WTC11 (cell line): ENCODE measurements at regions not wholly inside any gene's neighbourhood (a gene's known extent, or its start where the extent isn't known, plus 50 kb on each side); places are given as distances from the start of the nearest gene placed in this dataset.

Experiments used
- ATAC-seq: fragments of 200-7000 bp; cut with Tn5 transposase; 2 replicates; pipeline ENCODE4 v1.10.0; 2021; ENCODE audit warnings: mild to moderate bottlenecking, moderate library complexity
- CTCF ChIA-PET: fragments of 300-600 bp; sonication (Branson Sonifier 250); formaldehyde crosslinking; loops from one replicate; lab custom pipeline; 2021; ENCODE audit warnings: antibody characterized with exemption; lab: Charles Lee
- POLR2A ChIA-PET: fragments of 350-600 bp; sonication (Branson Sonifier 250); formaldehyde crosslinking; loops from one replicate; lab custom pipeline; 2021; ENCODE audit warnings: antibody characterized with exemption; lab: Charles Lee
- DNase-seq: peaks from one replicate; pipeline ENCODE4 v3.0.0; 2021; ENCODE audit warnings: low spot score
- H3K27ac Mint-ChIP-seq: 2 replicates; pipeline ENCODE4 v1.8.0; 2021; ENCODE audit warnings: mixed read lengths
- H3K27me3 Mint-ChIP-seq: 2 replicates; pipeline ENCODE4 v1.8.0; 2021; ENCODE audit warnings: low read depth, mild to moderate bottlenecking, moderate library complexity, mixed read lengths
- H3K36me3 Mint-ChIP-seq: 2 replicates; pipeline ENCODE4 v1.8.0; 2021; ENCODE audit warnings: mixed read lengths
- H3K4me1 Mint-ChIP-seq: 2 replicates; pipeline ENCODE4 v1.8.0; 2022; ENCODE audit warnings: mixed read lengths
- H3K4me3 Mint-ChIP-seq: 2 replicates; pipeline ENCODE4 v1.8.0; 2021; ENCODE audit warnings: mild to moderate bottlenecking, moderate library complexity, mixed read lengths
- H3K9me3 Mint-ChIP-seq: 2 replicates; pipeline ENCODE4 v1.8.0; 2021; ENCODE audit warnings: mixed read lengths
- CTCF ChIP-seq: fragments of 200-600 bp; IDR thresholded peaks from 2 replicates; pipeline ENCODE4 v1.8.0; 2022; ENCODE audit warnings: antibody characterized with exemption
- E2F4 ChIP-seq: sonication (generic); formaldehyde crosslinking; IDR thresholded peaks from 2 replicates; pipeline ENCODE4 v1.8.1; 2022; ENCODE audit warnings: low read depth, mild to moderate bottlenecking, moderate library complexity, missing genetic modification reagents, borderline replicate concordance
- ESRRA ChIP-seq: sonication (generic); formaldehyde crosslinking; IDR thresholded peaks from 2 replicates; pipeline ENCODE4 v1.8.1; 2022; ENCODE audit warnings: mild to moderate bottlenecking, missing genetic modification reagents, borderline replicate concordance
- ETV6 ChIP-seq: sonication (generic); formaldehyde crosslinking; IDR thresholded peaks from 2 replicates; pipeline ENCODE4 v1.8.1; 2022; ENCODE audit warnings: mild to moderate bottlenecking, missing genetic modification reagents
- FOXK1 ChIP-seq: sonication (generic); formaldehyde crosslinking; IDR thresholded peaks from 2 replicates; pipeline ENCODE4 v1.8.0; 2022; ENCODE audit warnings: mild to moderate bottlenecking, moderate library complexity, missing genetic modification reagents
- FOXP4 ChIP-seq: sonication (generic); formaldehyde crosslinking; IDR thresholded peaks from 2 replicates; pipeline ENCODE4 v1.8.0; 2022; ENCODE audit warnings: mild to moderate bottlenecking, missing genetic modification reagents
- GABPB1 ChIP-seq: sonication (generic); formaldehyde crosslinking; IDR thresholded peaks from 2 replicates; pipeline ENCODE4 v1.8.1; 2023; ENCODE audit warnings: mild to moderate bottlenecking, missing genetic modification reagents
- JAZF1 ChIP-seq: fragments of 250-450 bp; sonication (Bioruptor Pico); IDR thresholded peaks from 2 replicates; pipeline ENCODE4 v1.9.0; 2021; ENCODE audit warnings: moderate library complexity, mild to moderate bottlenecking, inconsistent platforms
- JUN ChIP-seq: sonication (generic); formaldehyde crosslinking; IDR thresholded peaks from 2 replicates; pipeline ENCODE4 v1.8.0; 2023; ENCODE audit warnings: mild to moderate bottlenecking, missing genetic modification reagents
- NFE2L1 ChIP-seq: sonication (generic); formaldehyde crosslinking; IDR thresholded peaks from 2 replicates; pipeline ENCODE4 v1.8.1; 2023; ENCODE audit warnings: missing genetic modification reagents
- SMAD4 ChIP-seq: sonication (generic); formaldehyde crosslinking; IDR thresholded peaks from 2 replicates; pipeline ENCODE4 v1.8.0; 2022; ENCODE audit warnings: mild to moderate bottlenecking, missing genetic modification reagents
- TEAD4 ChIP-seq: sonication (generic); formaldehyde crosslinking; IDR thresholded peaks from 2 replicates; pipeline ENCODE4 v1.8.0; 2022; ENCODE audit warnings: mild to moderate bottlenecking, missing genetic modification reagents
- ZNF232 ChIP-seq: sonication (generic); formaldehyde crosslinking; IDR thresholded peaks from 2 replicates; pipeline ENCODE4 v1.8.0; 2022; ENCODE audit warnings: mild to moderate bottlenecking, missing genetic modification reagents
- ZNF263 ChIP-seq: sonication (generic); formaldehyde crosslinking; IDR thresholded peaks from 2 replicates; pipeline ENCODE4 v1.8.1; 2022; ENCODE audit warnings: low read depth, mild to moderate bottlenecking, moderate library complexity, missing genetic modification reagents
- ZNF425 ChIP-seq: fragments of 250-450 bp; sonication (Bioruptor Pico); conservative IDR thresholded peaks from 2 replicates; pipeline ENCODE4 v1.9.0; 2021; ENCODE audit warnings: mild to moderate bottlenecking
- TF ChIP-seq, protein P1 (sequence below): sonication (generic); formaldehyde crosslinking; IDR thresholded peaks from 2 replicates; pipeline ENCODE4 v1.8.1; 2022; ENCODE audit warnings: missing genetic modification reagents, borderline replicate concordance
- TF ChIP-seq, protein P2 (sequence below): fragments of 250-450 bp; sonication (Bioruptor Pico); IDR thresholded peaks from 2 replicates; pipeline ENCODE4 v1.9.0; 2021; ENCODE audit warnings: mild to moderate bottlenecking
- TF ChIP-seq, protein P3 (sequence below): sonication (generic); formaldehyde crosslinking; IDR thresholded peaks from 2 replicates; pipeline ENCODE4 v1.8.1; 2023; ENCODE audit warnings: mild to moderate bottlenecking, missing genetic modification reagents, borderline replicate concordance
- TF ChIP-seq, protein P4 (sequence below): sonication (generic); formaldehyde crosslinking; IDR thresholded peaks from 2 replicates; pipeline ENCODE4 v1.8.0; 2023; ENCODE audit warnings: missing genetic modification reagents, mild to moderate bottlenecking, borderline replicate concordance

GRCh38 chrX:39938466-39938865, 159.3 kb downstream of the BCOR start:
- Mint-ChIP-seq H3K36me3 (no peaks in the 10 kb centered on the region), H3K27me3 (peaks cover 3% of the 10 kb centered on the region; the same call in 1 of the 2 replicates), H3K27ac (no peak overlapping the region), H3K9me3 (no peaks in the 10 kb centered on the region), H3K4me1 (peaks cover 12% of the 10 kb centered on the region), H3K4me3 (no peak overlapping the region)
- POLR2A ChIA-PET = no interaction called here
- CTCF ChIA-PET = no interaction called here
- no peak for TF ChIP-seq GABPB1 (CRISPR knock-in tag)
- no peak for TF ChIP-seq JUN (CRISPR knock-in tag)
- no peak for TF ChIP-seq FOXP4
- no peak for TF ChIP-seq ZNF263 (CRISPR knock-in tag)
- no peak for TF ChIP-seq JAZF1 (CRISPR knock-in tag)
- TF ChIP-seq ZNF232 (CRISPR knock-in tag) = no peak
- no peak for TF ChIP-seq E2F4 (CRISPR knock-in tag)
- no peak for TF ChIP-seq NFE2L1
- TF ChIP-seq TEAD4 (CRISPR knock-in tag) = no peak
- no peak for TF ChIP-seq CTCF
- TF ChIP-seq, protein P1, sequence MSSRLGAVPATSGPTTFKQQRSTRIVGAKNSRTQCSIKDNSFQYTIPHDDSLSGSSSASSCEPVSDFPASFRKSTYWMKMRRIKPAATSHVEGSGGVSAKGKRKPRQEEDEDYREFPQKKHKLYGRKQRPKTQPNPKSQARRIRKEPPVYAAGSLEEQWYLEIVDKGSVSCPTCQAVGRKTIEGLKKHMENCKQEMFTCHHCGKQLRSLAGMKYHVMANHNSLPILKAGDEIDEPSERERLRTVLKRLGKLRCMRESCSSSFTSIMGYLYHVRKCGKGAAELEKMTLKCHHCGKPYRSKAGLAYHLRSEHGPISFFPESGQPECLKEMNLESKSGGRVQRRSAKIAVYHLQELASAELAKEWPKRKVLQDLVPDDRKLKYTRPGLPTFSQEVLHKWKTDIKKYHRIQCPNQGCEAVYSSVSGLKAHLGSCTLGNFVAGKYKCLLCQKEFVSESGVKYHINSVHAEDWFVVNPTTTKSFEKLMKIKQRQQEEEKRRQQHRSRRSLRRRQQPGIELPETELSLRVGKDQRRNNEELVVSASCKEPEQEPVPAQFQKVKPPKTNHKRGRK (CRISPR knock-in tag) = no peak
- TF ChIP-seq ETV6 (CRISPR knock-in tag) = no peak
- no peak for TF ChIP-seq ZNF425 (CRISPR knock-in tag)
- no peak for TF ChIP-seq SMAD4 (CRISPR knock-in tag)
- TF ChIP-seq, protein P2, sequence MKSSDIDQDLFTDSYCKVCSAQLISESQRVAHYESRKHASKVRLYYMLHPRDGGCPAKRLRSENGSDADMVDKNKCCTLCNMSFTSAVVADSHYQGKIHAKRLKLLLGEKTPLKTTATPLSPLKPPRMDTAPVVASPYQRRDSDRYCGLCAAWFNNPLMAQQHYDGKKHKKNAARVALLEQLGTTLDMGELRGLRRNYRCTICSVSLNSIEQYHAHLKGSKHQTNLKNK (CRISPR knock-in tag) = no peak
- TF ChIP-seq FOXK1 (CRISPR knock-in tag) = no peak
- TF ChIP-seq ESRRA (CRISPR knock-in tag) = no peak
- TF ChIP-seq, protein P3, sequence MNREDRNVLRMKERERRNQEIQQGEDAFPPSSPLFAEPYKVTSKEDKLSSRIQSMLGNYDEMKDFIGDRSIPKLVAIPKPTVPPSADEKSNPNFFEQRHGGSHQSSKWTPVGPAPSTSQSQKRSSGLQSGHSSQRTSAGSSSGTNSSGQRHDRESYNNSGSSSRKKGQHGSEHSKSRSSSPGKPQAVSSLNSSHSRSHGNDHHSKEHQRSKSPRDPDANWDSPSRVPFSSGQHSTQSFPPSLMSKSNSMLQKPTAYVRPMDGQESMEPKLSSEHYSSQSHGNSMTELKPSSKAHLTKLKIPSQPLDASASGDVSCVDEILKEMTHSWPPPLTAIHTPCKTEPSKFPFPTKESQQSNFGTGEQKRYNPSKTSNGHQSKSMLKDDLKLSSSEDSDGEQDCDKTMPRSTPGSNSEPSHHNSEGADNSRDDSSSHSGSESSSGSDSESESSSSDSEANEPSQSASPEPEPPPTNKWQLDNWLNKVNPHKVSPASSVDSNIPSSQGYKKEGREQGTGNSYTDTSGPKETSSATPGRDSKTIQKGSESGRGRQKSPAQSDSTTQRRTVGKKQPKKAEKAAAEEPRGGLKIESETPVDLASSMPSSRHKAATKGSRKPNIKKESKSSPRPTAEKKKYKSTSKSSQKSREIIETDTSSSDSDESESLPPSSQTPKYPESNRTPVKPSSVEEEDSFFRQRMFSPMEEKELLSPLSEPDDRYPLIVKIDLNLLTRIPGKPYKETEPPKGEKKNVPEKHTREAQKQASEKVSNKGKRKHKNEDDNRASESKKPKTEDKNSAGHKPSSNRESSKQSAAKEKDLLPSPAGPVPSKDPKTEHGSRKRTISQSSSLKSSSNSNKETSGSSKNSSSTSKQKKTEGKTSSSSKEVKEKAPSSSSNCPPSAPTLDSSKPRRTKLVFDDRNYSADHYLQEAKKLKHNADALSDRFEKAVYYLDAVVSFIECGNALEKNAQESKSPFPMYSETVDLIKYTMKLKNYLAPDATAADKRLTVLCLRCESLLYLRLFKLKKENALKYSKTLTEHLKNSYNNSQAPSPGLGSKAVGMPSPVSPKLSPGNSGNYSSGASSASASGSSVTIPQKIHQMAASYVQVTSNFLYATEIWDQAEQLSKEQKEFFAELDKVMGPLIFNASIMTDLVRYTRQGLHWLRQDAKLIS (CRISPR knock-in tag) = no peak
- TF ChIP-seq, protein P4, sequence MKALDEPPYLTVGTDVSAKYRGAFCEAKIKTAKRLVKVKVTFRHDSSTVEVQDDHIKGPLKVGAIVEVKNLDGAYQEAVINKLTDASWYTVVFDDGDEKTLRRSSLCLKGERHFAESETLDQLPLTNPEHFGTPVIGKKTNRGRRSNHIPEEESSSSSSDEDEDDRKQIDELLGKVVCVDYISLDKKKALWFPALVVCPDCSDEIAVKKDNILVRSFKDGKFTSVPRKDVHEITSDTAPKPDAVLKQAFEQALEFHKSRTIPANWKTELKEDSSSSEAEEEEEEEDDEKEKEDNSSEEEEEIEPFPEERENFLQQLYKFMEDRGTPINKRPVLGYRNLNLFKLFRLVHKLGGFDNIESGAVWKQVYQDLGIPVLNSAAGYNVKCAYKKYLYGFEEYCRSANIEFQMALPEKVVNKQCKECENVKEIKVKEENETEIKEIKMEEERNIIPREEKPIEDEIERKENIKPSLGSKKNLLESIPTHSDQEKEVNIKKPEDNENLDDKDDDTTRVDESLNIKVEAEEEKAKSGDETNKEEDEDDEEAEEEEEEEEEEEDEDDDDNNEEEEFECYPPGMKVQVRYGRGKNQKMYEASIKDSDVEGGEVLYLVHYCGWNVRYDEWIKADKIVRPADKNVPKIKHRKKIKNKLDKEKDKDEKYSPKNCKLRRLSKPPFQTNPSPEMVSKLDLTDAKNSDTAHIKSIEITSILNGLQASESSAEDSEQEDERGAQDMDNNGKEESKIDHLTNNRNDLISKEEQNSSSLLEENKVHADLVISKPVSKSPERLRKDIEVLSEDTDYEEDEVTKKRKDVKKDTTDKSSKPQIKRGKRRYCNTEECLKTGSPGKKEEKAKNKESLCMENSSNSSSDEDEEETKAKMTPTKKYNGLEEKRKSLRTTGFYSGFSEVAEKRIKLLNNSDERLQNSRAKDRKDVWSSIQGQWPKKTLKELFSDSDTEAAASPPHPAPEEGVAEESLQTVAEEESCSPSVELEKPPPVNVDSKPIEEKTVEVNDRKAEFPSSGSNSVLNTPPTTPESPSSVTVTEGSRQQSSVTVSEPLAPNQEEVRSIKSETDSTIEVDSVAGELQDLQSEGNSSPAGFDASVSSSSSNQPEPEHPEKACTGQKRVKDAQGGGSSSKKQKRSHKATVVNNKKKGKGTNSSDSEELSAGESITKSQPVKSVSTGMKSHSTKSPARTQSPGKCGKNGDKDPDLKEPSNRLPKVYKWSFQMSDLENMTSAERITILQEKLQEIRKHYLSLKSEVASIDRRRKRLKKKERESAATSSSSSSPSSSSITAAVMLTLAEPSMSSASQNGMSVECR (CRISPR knock-in tag) = no peak
- ATAC-seq (no peak), DNase-seq (no peak)
